Activated CD8-positive, alpha-beta T cell treated with anti-CD3 and anti-CD28 coated beads for 36 hours (primary cell): ENCODE measurements at regions not wholly inside any gene's neighbourhood (a gene's known extent, or its start where the extent isn't known, plus 50 kb on each side); places are given as distances from the start of the nearest gene placed in this dataset.

Experiments
- ATAC-seq: fragments of 200-7000 bp; cut with Tn5 transposase; one replicate; pipeline ENCODE4 v1.10.0; 2021; ENCODE audit warnings: mild to moderate bottlenecking, moderate library complexity
- CTCF ChIA-PET: fragments of 350-600 bp; sonication (Branson Sonifier 250); formaldehyde crosslinking; loops from one replicate; lab custom pipeline; 2021; ENCODE audit warnings: antibody characterized with exemption; lab: Charles Lee
- POLR2A ChIA-PET: fragments of 350-600 bp; sonication (Branson Sonifier 250); formaldehyde crosslinking; loops from one replicate; lab custom pipeline; 2021; ENCODE audit warnings: antibody characterized with exemption; lab: Charles Lee
- DNase-seq: peaks from one replicate; pipeline ENCODE4 v3.0.0-alpha.2; 2020
- H3K27ac Mint-ChIP-seq: one replicate; pipeline ENCODE4 v1.8.0; 2021; ENCODE audit warnings: mild to moderate bottlenecking, mixed read lengths
- H3K27me3 Mint-ChIP-seq: one replicate; pipeline ENCODE4 v1.8.0; 2021; ENCODE audit warnings: mixed read lengths
- H3K36me3 Mint-ChIP-seq: one replicate; pipeline ENCODE4 v1.8.0; 2021; ENCODE audit warnings: low read depth, mixed read lengths
- H3K4me1 Mint-ChIP-seq: one replicate; pipeline ENCODE4 v1.8.0; 2021; ENCODE audit warnings: low read depth, mixed read lengths
- H3K4me3 Mint-ChIP-seq: one replicate; pipeline ENCODE4 v1.8.0; 2021; ENCODE audit warnings: mild to moderate bottlenecking, moderate library complexity, mixed read lengths
- H3K9me3 Mint-ChIP-seq: one replicate; pipeline ENCODE4 v1.8.0; 2021; ENCODE audit warnings: mixed read lengths
- intact Hi-C: fragments of 100-400 bp; cut with micrococcal nuclease; formaldehyde crosslinking; loops from one replicate; pipeline ENCODE4 v1.10.0; 2022
- TF ChIP-seq, protein P1 (sequence below): fragments of 200-600 bp; IDR thresholded peaks from one replicate; pipeline ENCODE4 v1.8.0; 2022; ENCODE audit warnings: antibody characterized with exemption, mild to moderate bottlenecking

DNA sequence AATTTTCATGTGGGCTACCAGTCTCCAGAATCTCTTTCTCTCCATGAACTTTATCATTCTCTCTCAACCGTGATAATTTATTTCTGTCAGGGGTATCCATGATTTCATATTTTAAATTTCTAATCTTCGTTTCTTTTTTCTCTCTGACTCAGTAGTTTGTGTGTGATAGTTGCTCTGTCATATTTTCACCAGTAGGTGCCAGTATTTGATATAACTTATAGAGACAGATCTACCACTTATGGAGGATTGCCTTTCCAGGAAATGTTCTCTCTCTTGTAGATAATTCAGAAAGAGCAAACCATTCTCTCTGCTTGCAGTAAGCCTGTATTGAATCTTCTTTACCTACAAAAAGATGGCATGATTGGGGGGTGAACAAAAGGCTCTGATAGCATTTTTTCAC is 79.3 kb upstream of the DYNLT3 start:
- Mint-ChIP-seq H3K27ac (no peak overlapping the region), H3K27me3 (peaks cover 9% of the 10 kb centered on the region), H3K9me3 (no peaks in the 10 kb centered on the region), H3K4me3 (no peak overlapping the region), H3K36me3 (no peaks in the 10 kb centered on the region), H3K4me1 (no peaks in the 10 kb centered on the region)
- TF ChIP-seq, protein P1, sequence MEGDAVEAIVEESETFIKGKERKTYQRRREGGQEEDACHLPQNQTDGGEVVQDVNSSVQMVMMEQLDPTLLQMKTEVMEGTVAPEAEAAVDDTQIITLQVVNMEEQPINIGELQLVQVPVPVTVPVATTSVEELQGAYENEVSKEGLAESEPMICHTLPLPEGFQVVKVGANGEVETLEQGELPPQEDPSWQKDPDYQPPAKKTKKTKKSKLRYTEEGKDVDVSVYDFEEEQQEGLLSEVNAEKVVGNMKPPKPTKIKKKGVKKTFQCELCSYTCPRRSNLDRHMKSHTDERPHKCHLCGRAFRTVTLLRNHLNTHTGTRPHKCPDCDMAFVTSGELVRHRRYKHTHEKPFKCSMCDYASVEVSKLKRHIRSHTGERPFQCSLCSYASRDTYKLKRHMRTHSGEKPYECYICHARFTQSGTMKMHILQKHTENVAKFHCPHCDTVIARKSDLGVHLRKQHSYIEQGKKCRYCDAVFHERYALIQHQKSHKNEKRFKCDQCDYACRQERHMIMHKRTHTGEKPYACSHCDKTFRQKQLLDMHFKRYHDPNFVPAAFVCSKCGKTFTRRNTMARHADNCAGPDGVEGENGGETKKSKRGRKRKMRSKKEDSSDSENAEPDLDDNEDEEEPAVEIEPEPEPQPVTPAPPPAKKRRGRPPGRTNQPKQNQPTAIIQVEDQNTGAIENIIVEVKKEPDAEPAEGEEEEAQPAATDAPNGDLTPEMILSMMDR, result peak; percentile 14
- intact Hi-C loops, result loop anchor here (2.0 to 10.0 kb wide), 2 partner anchors 240 to 398 kb away; partner anchors contain the start of gene RPGR
- peak; percentile 56 for ATAC-seq
- POLR2A ChIA-PET, result no interaction called here
- CTCF ChIA-PET, result interaction anchor here (0.7 to 2.5 kb wide), 4 partner anchors 68 to 243 kb away, joined by 3 to 24 read pairs (median 4); no protein-coding TSS in a partner anchor
- DNase-seq, result no peak

DNA sequence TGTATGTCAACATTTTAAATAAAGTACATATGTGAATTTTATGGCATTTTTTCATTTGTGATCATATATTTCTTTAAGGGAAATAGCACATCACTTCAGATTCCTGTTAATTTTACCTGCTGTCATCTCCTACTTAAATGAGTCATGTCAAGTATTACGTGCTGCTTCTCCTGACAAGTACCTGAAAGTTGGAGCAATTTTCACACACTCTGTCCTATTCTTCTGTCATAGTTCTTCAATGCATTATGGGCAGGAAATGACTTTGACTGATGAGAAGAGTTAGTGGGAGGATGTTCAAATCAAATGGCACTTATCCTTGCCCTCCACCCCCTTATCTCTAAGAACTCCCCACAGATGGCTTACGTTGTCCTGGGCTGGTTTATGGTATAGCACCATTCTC is 64.2 kb upstream of the SYTL5 start:
- DNase-seq (no peak), ATAC-seq (no peak)
- no peak overlapping the region for H3K4me3 Mint-ChIP-seq
- intact Hi-C loops, result no loop called here
- no peaks in the 10 kb centered on the region for H3K9me3 Mint-ChIP-seq
- no peaks in the 10 kb centered on the region for H3K36me3 Mint-ChIP-seq
- no peaks in the 10 kb centered on the region for H3K4me1 Mint-ChIP-seq
- CTCF ChIA-PET, result no interaction called here
- POLR2A ChIA-PET, result no interaction called here
- no peak overlapping the region for H3K27ac Mint-ChIP-seq
- TF ChIP-seq, protein P1, result no peak
- no peaks in the 10 kb centered on the region for H3K27me3 Mint-ChIP-seq

DNA sequence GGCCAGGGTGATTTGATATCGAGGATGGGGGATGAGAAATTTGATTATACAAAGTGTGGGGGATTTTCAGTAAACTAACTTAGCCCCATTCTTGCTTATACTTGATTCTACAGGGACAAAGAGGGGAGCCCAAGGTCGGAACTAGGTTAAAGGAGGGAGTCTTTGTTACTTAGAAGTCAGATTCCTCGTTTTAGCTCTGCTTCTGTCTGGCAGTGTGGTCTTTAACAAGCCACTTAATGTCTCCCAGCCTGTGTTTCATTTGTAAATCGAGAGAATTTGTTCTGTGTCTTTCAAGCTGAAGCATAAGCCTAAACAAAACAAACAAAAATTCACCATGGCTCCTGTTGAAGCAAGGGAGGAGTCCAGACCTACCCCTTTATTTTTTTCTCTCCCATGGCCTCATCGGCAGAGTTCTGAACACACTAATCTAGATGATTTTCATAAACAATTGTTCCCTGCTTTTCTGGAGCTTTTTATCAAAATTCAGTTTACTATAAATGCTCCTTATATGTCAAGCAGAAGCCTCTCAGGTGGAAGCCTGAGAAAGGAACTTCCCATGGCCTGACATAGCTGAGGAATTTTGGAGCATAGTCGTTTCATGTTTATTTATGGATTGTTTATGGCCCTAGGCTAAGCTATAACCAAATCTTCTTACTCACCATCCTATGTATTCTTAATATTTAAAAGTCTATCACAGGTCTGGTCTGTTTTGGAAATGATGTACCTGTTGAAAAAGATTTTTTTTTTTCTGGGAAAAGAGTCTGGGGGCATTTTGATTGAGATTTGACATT is 62.6 kb upstream of the SYTL5 start:
- ChIA-PET POLR2A (no interaction called here), CTCF (no interaction called here)
- ATAC-seq (no peak), DNase-seq (no peak)
- H3K27ac Mint-ChIP-seq, result no peak overlapping the region
- peaks cover 1% of the 10 kb centered on the region for H3K27me3 Mint-ChIP-seq
- H3K4me1 Mint-ChIP-seq, result no peaks in the 10 kb centered on the region
- intact Hi-C loops, result no loop called here
- H3K36me3 Mint-ChIP-seq, result no peaks in the 10 kb centered on the region
- TF ChIP-seq, protein P1, result no peak
- no peaks in the 10 kb centered on the region for H3K9me3 Mint-ChIP-seq
- no peak overlapping the region for H3K4me3 Mint-ChIP-seq

DNA sequence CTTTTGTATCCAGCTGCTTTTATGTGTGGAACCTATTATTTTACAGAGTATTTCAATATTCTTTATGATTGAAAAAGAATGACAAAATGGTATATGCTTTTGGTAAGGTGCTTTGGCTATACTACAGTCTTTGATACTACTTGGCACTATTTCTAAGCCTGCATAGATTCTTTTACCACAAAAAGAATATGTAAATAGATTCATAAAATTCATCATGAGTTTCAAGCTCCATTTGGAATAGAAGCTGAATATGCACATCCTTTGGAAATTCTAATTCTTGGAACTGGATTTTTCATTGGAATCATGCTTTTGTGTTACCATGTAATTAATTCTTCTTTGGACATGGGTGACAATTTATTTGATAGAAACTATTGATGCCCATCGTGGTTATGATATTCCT is 60.2 kb upstream of the SYTL5 start:
- no peak for ATAC-seq
- POLR2A ChIA-PET, result no interaction called here
- no peak overlapping the region for H3K4me3 Mint-ChIP-seq

DNA sequence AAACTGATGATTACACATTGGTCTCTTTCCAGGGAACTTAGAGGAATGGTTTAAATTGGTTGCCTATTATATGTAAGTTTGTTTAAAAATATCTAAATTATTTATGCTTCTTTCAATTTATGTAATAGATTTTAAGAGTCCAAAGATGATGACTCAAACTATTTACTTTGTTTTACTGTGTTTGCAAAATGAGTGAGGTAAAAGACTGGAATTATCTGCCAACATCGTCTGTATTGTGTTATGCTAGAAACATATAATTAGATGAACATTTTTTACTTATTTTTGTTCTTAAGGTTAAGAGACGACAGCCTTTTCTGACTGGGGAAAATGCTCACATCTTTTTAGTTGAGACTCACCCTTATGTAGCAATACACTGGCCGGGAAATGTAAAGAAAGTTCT is 51.1 kb upstream of the SYTL5 start:
- Mint-ChIP-seq H3K9me3 (no peaks in the 10 kb centered on the region), H3K4me1 (peaks cover 1% of the 10 kb centered on the region), H3K4me3 (no peak overlapping the region), H3K36me3 (no peaks in the 10 kb centered on the region), H3K27ac (no peak overlapping the region), H3K27me3 (no peaks in the 10 kb centered on the region)
- POLR2A ChIA-PET, result interaction anchor here (0.6 kb wide), 1 partner anchor 60 kb away, joined by 5 read pairs; no protein-coding TSS in a partner anchor
- ATAC-seq (no peak), DNase-seq (no peak)
- CTCF ChIA-PET, result no interaction called here
- intact Hi-C loops, result no loop called here
- TF ChIP-seq, protein P1, result no peak

More for the DNA sequence above, 60.2 kb upstream of the SYTL5 start:
- intact Hi-C loops, result no loop called here
- CTCF ChIA-PET, result no interaction called here
- Mint-ChIP-seq H3K9me3 (no peaks in the 10 kb centered on the region), H3K27me3 (peaks cover 1% of the 10 kb centered on the region), H3K4me1 (no peaks in the 10 kb centered on the region), H3K27ac (no peak overlapping the region), H3K36me3 (no peaks in the 10 kb centered on the region)
- DNase-seq, result no peak
- TF ChIP-seq, protein P1, result no peak
